GM12873 (cell line): ENCODE measurements at regions not wholly inside any gene's neighbourhood (a gene's known extent, or its start where the extent isn't known, plus 50 kb on each side); places are given as distances from the start of the nearest gene placed in this dataset.

Experiments
- TF ChIP-seq, protein P1 (sequence below): IDR thresholded peaks from 2 replicates; pipeline ENCODE4 v1.5.1; 2012; ENCODE audit warnings: low read depth, mild to moderate bottlenecking, moderate library complexity, low read length, control low read depth; ENCODE audit not compliant: insufficient read depth; ENCODE audit errors: missing control alignments

DNA sequence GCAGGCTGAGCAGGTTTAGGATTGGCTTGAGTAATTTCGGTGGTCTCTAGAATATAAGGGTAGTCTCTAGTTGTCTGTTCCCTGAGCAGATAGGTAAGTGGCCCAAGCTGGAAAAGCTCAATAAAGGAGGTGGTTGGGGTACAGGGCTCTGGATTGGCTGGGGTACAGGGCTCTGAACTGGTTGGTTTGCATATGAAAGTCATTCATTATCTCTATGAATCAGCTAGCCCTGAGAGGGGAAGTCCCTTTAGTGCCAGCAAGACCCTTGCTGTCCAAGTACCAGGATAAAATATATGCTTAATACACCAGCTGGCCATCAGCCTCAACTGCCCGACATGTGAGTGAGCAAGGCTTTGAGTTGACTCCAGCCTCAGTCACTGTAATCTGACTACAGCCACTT lies 93.0 kb downstream of the ZBTB18 start:
- TF ChIP-seq, protein P1, sequence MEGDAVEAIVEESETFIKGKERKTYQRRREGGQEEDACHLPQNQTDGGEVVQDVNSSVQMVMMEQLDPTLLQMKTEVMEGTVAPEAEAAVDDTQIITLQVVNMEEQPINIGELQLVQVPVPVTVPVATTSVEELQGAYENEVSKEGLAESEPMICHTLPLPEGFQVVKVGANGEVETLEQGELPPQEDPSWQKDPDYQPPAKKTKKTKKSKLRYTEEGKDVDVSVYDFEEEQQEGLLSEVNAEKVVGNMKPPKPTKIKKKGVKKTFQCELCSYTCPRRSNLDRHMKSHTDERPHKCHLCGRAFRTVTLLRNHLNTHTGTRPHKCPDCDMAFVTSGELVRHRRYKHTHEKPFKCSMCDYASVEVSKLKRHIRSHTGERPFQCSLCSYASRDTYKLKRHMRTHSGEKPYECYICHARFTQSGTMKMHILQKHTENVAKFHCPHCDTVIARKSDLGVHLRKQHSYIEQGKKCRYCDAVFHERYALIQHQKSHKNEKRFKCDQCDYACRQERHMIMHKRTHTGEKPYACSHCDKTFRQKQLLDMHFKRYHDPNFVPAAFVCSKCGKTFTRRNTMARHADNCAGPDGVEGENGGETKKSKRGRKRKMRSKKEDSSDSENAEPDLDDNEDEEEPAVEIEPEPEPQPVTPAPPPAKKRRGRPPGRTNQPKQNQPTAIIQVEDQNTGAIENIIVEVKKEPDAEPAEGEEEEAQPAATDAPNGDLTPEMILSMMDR: no peak

DNA sequence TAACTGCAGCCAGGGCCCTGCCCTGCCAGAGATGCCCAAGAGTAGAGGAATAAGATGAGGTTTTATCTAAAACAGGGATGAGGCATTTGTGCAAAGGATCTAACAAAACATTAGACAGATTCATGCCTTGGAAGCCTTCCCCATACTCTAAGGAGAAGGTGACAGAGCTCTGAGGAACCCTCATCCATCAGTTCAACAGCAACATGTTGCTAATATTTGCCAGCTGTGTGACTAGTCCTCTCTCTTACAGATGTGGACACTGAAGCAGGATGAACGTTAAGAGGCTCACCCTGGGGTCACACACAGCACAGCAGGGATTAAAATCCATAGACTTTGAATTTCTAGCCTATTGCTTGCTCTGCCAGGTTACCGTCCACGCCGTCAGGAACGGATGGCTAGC lies 99.0 kb downstream of the ZBTB18 start:
- TF ChIP-seq, protein P1: no peak

DNA sequence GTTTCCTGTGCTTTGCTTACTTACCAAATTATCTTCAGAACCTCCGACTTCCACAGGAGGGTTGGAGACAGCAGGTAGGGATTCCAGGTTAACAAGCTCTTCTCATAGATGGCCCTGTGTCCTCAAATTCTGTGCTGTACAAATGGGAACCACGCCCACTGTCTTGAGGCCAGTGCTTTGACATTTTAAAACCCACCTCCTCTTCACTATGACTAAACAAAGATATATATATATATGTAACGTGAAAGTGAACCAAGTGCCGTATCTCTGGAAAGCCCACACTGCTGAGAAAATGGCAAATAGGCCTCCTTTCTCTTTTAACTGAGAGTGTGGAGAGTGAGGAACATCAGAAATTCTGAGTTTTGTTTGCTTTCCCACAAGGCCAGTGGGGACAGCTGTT lies 99.6 kb downstream of the ZBTB18 start:
- TF ChIP-seq, protein P1: no peak

DNA sequence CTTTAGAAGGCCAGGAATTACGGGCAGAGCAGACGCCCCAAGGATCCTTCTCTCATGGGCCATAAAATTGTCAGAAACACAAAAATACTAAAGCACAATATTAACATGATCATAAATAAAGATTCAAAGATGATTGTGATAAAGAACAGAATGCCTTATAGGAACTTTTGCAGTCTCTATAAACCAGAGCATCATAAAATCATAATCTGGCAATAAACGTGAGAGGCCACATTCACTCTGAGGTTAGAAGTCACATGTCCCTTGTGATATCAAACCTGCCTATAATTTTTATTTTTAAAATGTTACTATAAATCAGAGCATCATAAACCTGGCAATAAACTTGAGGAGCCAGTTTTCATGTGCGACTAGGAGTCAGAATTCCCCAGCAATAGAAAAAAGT lies 100.5 kb downstream of the ZBTB18 start:
- TF ChIP-seq, protein P1: no peak

DNA sequence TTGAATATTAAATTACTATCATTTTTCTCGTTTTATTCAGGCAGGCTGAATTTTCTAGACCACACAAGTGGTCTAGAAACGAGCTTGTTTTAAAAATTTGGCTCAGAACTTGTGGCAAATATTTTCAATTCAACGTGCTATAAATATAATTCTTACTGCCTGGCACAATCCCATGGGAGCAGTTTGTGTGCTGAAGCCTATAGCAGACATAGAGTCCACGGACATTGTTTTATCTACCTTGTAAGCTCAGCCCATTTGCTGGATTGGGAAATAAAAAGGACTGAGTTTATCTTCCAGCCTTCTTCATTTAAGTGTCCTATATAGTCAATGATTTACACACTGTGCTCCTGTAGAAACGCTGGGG lies 103.4 kb downstream of the ZBTB18 start:
- TF ChIP-seq, protein P1: no peak

DNA sequence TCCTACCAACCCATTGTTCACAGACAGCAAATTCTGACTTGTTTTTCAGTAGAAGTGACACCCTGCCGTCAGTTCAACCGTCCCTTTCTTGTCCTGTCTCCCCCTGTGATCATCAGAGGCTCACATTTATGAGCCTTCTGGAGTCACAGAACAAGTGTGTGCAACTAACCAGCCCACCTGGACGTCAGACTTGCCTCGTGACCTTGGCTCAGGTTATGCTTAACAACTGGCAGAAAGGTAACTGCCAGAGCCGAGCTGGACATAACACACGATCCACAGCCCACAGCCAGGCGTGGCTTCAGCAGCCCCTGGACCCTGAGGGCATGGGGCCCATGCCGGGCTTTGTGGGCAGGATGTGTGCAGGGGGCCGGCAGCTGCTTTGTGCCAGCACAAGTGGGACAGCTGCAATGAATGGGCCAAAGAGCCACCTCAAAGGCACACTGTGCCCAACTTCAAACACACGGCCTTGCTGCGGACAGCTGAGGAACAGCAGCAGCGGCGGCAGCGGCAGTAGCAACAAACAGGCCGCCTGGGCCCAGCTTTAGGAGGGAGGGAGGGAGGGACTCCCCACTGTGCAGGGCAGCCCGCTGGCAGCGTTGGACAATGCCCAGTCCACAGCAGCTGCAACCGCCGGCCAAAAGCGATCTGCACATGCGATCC lies 103.9 kb downstream of the ZBTB18 start:
- TF ChIP-seq, protein P1: no peak

DNA sequence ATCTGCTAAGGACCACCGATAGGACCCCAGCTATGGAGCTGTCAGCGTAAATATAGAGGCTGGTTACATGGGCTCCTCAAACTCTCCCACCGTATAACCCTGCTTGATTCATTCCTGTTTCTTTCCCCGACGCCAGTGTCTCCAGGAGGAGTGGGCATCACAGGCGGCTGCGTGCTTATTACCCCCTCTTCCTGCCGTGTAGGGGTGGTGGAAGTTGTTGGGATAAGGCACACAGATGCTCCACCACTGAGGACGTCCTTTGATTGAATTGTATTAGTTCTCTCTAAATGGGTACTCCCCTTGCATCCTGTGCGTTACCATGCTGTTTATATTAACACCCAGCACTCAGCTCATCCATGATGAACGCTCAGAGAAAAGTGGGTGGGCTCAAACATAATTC lies 104.6 kb downstream of the ZBTB18 start:
- TF ChIP-seq, protein P1: no peak
